ENCODE measurements at regions not wholly inside any gene's neighbourhood (a gene's known extent, or its start where the extent isn't known, plus 50 kb on each side); places are given as distances from the start of the nearest gene placed in this dataset.

DNA sequence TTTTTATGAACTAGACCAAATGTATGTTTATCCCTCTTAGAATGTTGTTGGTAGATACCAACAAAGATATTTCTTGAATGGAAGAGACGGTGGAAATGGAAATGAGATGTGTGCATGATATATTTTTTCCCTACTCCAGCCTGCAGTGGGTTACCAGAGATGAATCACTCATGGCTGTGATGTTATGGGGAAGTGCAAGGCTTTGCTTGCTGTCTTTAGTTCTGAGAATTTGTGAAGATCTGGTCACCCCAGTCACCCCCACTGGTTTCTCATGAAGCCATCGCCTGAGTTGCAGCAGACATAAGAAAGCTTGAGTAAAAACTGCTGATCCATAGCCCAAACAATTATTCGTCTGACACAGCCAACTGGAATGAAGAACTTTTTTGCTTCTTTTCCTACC, 78.1 kb upstream of the EOMES start:
- H3K27ac ChIP-seq (ENCODE audit: low read length), result no peak overlapping the region
- H2AFZ ChIP-seq (ENCODE audit: low read depth, low read length), result no peak overlapping the region
- no peaks in the 10 kb centered on the region for H3K27me3 ChIP-seq (ENCODE audit: insufficient read depth, low read depth, low read length)
- no peaks in the 10 kb centered on the region for H3K9me3 ChIP-seq (ENCODE audit: low read length)
- no peaks in the 10 kb centered on the region for H3K9me2 ChIP-seq (ENCODE audit: insufficient read depth, low read length)
- no peak overlapping the region for H3K4me3 ChIP-seq (ENCODE audit: low read length)
- H4K20me1 ChIP-seq (ENCODE audit: insufficient read depth), result no peaks in the 10 kb centered on the region
- H3F3A ChIP-seq (ENCODE audit: insufficient read depth, low read length, poor library complexity, severe bottlenecking), result no peaks in the 10 kb centered on the region
- TF ChIP-seq RAD21 (conservative IDR thresholded peaks at IDR 0.05) (no peak), EZH2 (IDR thresholded peaks at IDR 0.05; ENCODE audit: borderline replicate concordance, insufficient read depth, low read length, poor library complexity, severe bottlenecking) (no peak), POLR2AphosphoS5 (IDR thresholded peaks at IDR 0.05) (no peak), TAF1 (IDR thresholded peaks at IDR 0.05; ENCODE audit: low read depth) (no peak), REST (IDR thresholded peaks at IDR 0.05; ENCODE audit: borderline replicate concordance) (no peak), SMC3 (conservative IDR thresholded peaks at IDR 0.05; ENCODE audit: poor library complexity) (no peak), MXI1 (conservative IDR thresholded peaks at IDR 0.05; ENCODE audit: poor library complexity, severe bottlenecking) (no peak)
- H3K9ac ChIP-seq (ENCODE audit: low read length), result no peak overlapping the region
- no peak overlapping the region for H3K4me2 ChIP-seq (ENCODE audit: low read length)
- no peaks in the 10 kb centered on the region for H3K36me3 ChIP-seq (ENCODE audit: insufficient read depth, low read length)
- no peaks in the 10 kb centered on the region for H3K79me2 ChIP-seq (replicated peaks; ENCODE audit: insufficient read depth, low read length)

DNA sequence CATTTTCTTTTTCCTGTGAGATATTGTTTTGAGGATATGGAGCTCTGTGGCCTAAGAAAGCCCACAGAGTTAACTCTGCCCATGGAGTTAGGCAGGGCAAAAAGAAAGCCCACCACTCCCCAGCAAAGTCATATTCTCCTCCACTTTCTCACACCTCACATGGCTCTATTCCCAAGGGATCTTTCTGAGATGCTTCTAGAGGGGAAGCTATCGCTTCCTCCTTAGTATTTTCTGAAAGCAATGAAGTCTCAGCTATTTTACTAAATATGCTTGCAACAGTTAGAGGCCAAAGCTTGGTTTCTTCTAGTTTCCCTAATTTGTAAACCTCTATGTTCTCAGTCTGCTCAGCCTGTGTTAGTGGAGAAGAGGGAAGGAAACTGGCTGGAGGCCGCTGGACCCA, 80.3 kb upstream of the EOMES start:
- Histone ChIP-seq H3K9me2 (ENCODE audit: insufficient read depth, low read length) (no peaks in the 10 kb centered on the region), H3K27ac (ENCODE audit: low read length) (no peak overlapping the region), H3K4me3 (ENCODE audit: low read length) (no peak overlapping the region), H3F3A (ENCODE audit: insufficient read depth, low read length, poor library complexity, severe bottlenecking) (no peaks in the 10 kb centered on the region), H3K36me3 (ENCODE audit: insufficient read depth, low read length) (no peaks in the 10 kb centered on the region), H3K9ac (ENCODE audit: low read length) (no peak overlapping the region), H4K20me1 (ENCODE audit: insufficient read depth) (no peaks in the 10 kb centered on the region), H3K9me3 (ENCODE audit: low read length) (no peaks in the 10 kb centered on the region), H3K4me2 (ENCODE audit: low read length) (no peak overlapping the region), H3K79me2 (replicated peaks; ENCODE audit: insufficient read depth, low read length) (no peaks in the 10 kb centered on the region), H2AFZ (ENCODE audit: low read depth, low read length) (no peak overlapping the region), H3K27me3 (ENCODE audit: insufficient read depth, low read depth, low read length) (no peaks in the 10 kb centered on the region)
- no peak for TF ChIP-seq SMC3 (conservative IDR thresholded peaks at IDR 0.05; ENCODE audit: poor library complexity)
- TF ChIP-seq POLR2AphosphoS5 (IDR thresholded peaks at IDR 0.05), result no peak
- TF ChIP-seq, protein P1, sequence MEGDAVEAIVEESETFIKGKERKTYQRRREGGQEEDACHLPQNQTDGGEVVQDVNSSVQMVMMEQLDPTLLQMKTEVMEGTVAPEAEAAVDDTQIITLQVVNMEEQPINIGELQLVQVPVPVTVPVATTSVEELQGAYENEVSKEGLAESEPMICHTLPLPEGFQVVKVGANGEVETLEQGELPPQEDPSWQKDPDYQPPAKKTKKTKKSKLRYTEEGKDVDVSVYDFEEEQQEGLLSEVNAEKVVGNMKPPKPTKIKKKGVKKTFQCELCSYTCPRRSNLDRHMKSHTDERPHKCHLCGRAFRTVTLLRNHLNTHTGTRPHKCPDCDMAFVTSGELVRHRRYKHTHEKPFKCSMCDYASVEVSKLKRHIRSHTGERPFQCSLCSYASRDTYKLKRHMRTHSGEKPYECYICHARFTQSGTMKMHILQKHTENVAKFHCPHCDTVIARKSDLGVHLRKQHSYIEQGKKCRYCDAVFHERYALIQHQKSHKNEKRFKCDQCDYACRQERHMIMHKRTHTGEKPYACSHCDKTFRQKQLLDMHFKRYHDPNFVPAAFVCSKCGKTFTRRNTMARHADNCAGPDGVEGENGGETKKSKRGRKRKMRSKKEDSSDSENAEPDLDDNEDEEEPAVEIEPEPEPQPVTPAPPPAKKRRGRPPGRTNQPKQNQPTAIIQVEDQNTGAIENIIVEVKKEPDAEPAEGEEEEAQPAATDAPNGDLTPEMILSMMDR (IDR thresholded peaks at IDR 0.05; ENCODE audit: poor library complexity, severe bottlenecking), result no peak
- no peak for TF ChIP-seq TAF1 (IDR thresholded peaks at IDR 0.05; ENCODE audit: low read depth)
- TF ChIP-seq MXI1 (conservative IDR thresholded peaks at IDR 0.05; ENCODE audit: poor library complexity, severe bottlenecking), result no peak
- no peak for TF ChIP-seq REST (IDR thresholded peaks at IDR 0.05; ENCODE audit: borderline replicate concordance)
- no peak for TF ChIP-seq EZH2 (IDR thresholded peaks at IDR 0.05; ENCODE audit: borderline replicate concordance, insufficient read depth, low read length, poor library complexity, severe bottlenecking)
- no peak for TF ChIP-seq EP300 (conservative IDR thresholded peaks at IDR 0.05; ENCODE audit: poor library complexity, severe bottlenecking)
- no peak for TF ChIP-seq RAD21 (conservative IDR thresholded peaks at IDR 0.05)
